NT2/D1 (cell line): ENCODE measurements at regions not wholly inside any gene's neighbourhood (a gene's known extent, or its start where the extent isn't known, plus 50 kb on each side); places are given as distances from the start of the nearest gene placed in this dataset.

Experiments used
- YY1 ChIP-seq: IDR thresholded peaks from 2 replicates; pipeline ENCODE4 v1.6.1; 2011; ENCODE audit not compliant: insufficient read length, insufficient read depth
- ZNF274 ChIP-seq: IDR thresholded peaks from 2 replicates; pipeline ENCODE4 v1.6.1; 2011; ENCODE audit warnings: mild to moderate bottlenecking, low read depth, low read length

DNA sequence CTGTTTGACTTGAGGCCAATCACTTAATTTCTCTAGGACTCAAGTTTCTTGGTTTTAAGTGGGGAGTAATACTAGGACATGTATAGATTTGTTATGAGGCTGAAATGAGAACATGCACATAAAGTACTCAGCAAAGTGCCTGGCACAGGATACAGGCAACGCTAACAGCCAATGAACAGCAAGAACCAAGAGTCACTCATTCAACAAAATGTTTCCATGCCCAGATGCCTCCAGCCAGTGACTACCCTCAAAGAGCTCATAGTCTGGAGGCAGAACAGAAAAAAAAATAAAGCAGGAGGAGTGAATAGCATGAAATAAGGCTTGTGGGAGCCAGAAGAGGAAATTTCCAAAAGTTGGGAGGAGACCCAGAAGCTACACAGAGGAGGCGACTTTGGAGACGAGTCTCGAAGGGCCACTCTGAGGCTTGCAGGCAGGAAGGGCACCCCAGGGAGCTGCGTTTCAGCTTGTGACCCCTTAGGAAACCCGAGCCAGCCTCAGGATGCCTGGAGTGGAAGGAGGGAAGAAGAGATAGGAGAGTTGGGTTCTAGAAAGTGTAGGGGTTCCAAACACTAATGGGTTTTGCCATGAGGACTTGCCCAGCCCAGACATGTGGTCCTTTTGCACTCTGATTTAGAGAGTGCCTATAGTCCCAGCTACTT lies 70.0 kb downstream of the CXCL12 start:
- TF ChIP-seq YY1 (no peak), ZNF274 (no peak)
